CD14-positive monocyte (primary cell): ENCODE measurements at regions not wholly inside any gene's neighbourhood (a gene's known extent, or its start where the extent isn't known, plus 50 kb on each side); places are given as distances from the start of the nearest gene placed in this dataset.

ENCODE experiments used
- DNase-seq, 3 donors: peaks; one replicate each; pipeline ENCODE4 v3.0.0-alpha.2; 2011 to 2022
- H2AFZ ChIP-seq: 2 replicates; pipeline ENCODE4 v1.6.0; 2012; ENCODE audit warnings: mild to moderate bottlenecking, low read depth, low read length, inconsistent platforms; ENCODE audit not compliant: insufficient read depth, poor library complexity, severe bottlenecking
- H3K27ac ChIP-seq, 2 donors: 1 replicate in 1 of 2; 2 replicates in 1 of 2; pipeline ENCODE4 v1.5.1; 2012 to 2013; ENCODE audit warnings: low read length in 2 of 2, control low read depth in 1 of 2, inconsistent platforms in 1 of 2, low read depth in 1 of 2, mild to moderate bottlenecking in 1 of 2
- H3K27me3 ChIP-seq, 2 donors: one replicate each; pipeline versions ENCODE4 v1.6.0 to v1.6.1; 2011 to 2013; ENCODE audit warnings: low read length in 2 of 2; ENCODE audit not compliant: control insufficient read depth in 2 of 2, insufficient read depth in 2 of 2
- H3K36me3 ChIP-seq, 2 donors: replicated peaks in 1 of 2; 1 replicate in 1 of 2; 2 replicates in 1 of 2; pipeline versions ENCODE4 v1.5.1 to v1.6.1; 2012 to 2013; ENCODE audit warnings: low read length in 2 of 2, control low read depth in 1 of 2, inconsistent platforms in 1 of 2, mild to moderate bottlenecking in 1 of 2; ENCODE audit not compliant: insufficient read depth in 2 of 2, control insufficient read depth in 1 of 2
- H3K4me1 ChIP-seq, 2 donors: 1 replicate in 1 of 2; 2 replicates in 1 of 2; pipeline versions ENCODE4 v1.5.1 to v1.6.1; 2012 to 2013; ENCODE audit warnings: low read length in 2 of 2, control low read depth in 1 of 2, inconsistent platforms in 1 of 2, mild to moderate bottlenecking in 1 of 2, moderate library complexity in 1 of 2; ENCODE audit not compliant: insufficient read depth in 2 of 2, control insufficient read depth in 1 of 2
- H3K4me2 ChIP-seq: replicated peaks from 2 replicates; pipeline ENCODE3; 2012; ENCODE audit warnings: low read length, moderate library complexity, mild to moderate bottlenecking; ENCODE audit not compliant: poor library complexity, severe bottlenecking; ENCODE audit errors: extremely low read depth
- H3K4me3 ChIP-seq, 3 experiments: fragments of 200-600 bp in 1 of 3; sonication (generic) in 1 of 3; replicated peaks in 1 of 3; 1 replicate in 2 of 3; 2 replicates in 1 of 3; pipeline ENCODE4 v1.5.1; 2011 to 2013; ENCODE audit warnings: low read length in 3 of 3, mild to moderate bottlenecking in 3 of 3, control low read depth in 2 of 3, low read depth in 2 of 3, inconsistent platforms in 1 of 3, moderate library complexity in 1 of 3
- H3K79me2 ChIP-seq: 2 replicates; pipeline ENCODE4 v1.6.0; 2012; ENCODE audit warnings: mild to moderate bottlenecking, control low read depth, inconsistent platforms, low read length, moderate library complexity; ENCODE audit not compliant: insufficient read depth
- H3K9ac ChIP-seq: 2 replicates; pipeline ENCODE4 v1.6.0; 2017; ENCODE audit warnings: low read length, mild to moderate bottlenecking; ENCODE audit not compliant: insufficient read depth, poor library complexity, severe bottlenecking
- H3K9me3 ChIP-seq, 2 donors: replicated peaks in 1 of 2; 1 replicate in 1 of 2; 2 replicates in 1 of 2; pipeline versions ENCODE4 v1.5.1 to v1.6.1; 2012 to 2013; ENCODE audit warnings: low read length in 2 of 2, control low read depth in 1 of 2; ENCODE audit not compliant: control insufficient read depth in 1 of 2, insufficient read depth in 1 of 2
- H4K20me1 ChIP-seq: 2 replicates; pipeline ENCODE4 v1.6.0; 2012; ENCODE audit warnings: mild to moderate bottlenecking, low read length, control low read depth, moderate library complexity; ENCODE audit not compliant: insufficient read depth
- H3K27ac Mint-ChIP-seq, 7 donors: one replicate each; pipeline ENCODE4 v1.8.0; 2020; ENCODE audit warnings: mild to moderate bottlenecking in 7 of 7, mixed read lengths in 7 of 7, moderate library complexity in 6 of 7, inconsistent platforms in 2 of 7
- H3K27me3 Mint-ChIP-seq, 3 donors: one replicate each; pipeline ENCODE4 v1.8.0; 2021 to 2022; ENCODE audit warnings: low read depth in 3 of 3, mild to moderate bottlenecking in 3 of 3, mixed read lengths in 3 of 3, moderate library complexity in 3 of 3, inconsistent platforms in 1 of 3
- H3K36me3 Mint-ChIP-seq, 2 donors: one replicate each; pipeline ENCODE4 v1.8.0; 2020; ENCODE audit warnings: mixed read lengths in 2 of 2, inconsistent platforms in 1 of 2, mild to moderate bottlenecking in 1 of 2
- H3K4me1 Mint-ChIP-seq: one replicate; pipeline ENCODE4 v1.8.0; 2020; ENCODE audit warnings: mild to moderate bottlenecking, mixed read lengths
- H3K4me3 Mint-ChIP-seq, 2 donors: one replicate each; pipeline ENCODE4 v1.8.0; 2020; ENCODE audit warnings: mild to moderate bottlenecking in 2 of 2, mixed read lengths in 2 of 2, moderate library complexity in 1 of 2
- H3K9me3 Mint-ChIP-seq, 7 donors: one replicate each; pipeline ENCODE4 v1.8.0; 2020 to 2022; ENCODE audit warnings: mixed read lengths in 7 of 7, mild to moderate bottlenecking in 6 of 7, moderate library complexity in 6 of 7, inconsistent platforms in 2 of 7
- WGBS: methylation state at CpG from one replicate; pipeline ENCODE4 v1.1.5; 2013; ENCODE audit warnings: missing lambda C conversion rate; ENCODE audit not compliant: insufficient coverage; 5-methylcytosine and 5-hydroxymethylcytosine counted together
- intact Hi-C, 2 donors: fragments of 100-400 bp; cut with micrococcal nuclease; formaldehyde crosslinking; loops; one replicate each; pipeline versions ENCODE4 v1.15.0 to v1.15.1; 2023
- TF ChIP-seq, protein P1 (sequence below): fragments of 200-600 bp; IDR thresholded peaks from one replicate; pipeline ENCODE4 v1.8.0; 2022; ENCODE audit warnings: antibody characterized with exemption, mild to moderate bottlenecking

DNA sequence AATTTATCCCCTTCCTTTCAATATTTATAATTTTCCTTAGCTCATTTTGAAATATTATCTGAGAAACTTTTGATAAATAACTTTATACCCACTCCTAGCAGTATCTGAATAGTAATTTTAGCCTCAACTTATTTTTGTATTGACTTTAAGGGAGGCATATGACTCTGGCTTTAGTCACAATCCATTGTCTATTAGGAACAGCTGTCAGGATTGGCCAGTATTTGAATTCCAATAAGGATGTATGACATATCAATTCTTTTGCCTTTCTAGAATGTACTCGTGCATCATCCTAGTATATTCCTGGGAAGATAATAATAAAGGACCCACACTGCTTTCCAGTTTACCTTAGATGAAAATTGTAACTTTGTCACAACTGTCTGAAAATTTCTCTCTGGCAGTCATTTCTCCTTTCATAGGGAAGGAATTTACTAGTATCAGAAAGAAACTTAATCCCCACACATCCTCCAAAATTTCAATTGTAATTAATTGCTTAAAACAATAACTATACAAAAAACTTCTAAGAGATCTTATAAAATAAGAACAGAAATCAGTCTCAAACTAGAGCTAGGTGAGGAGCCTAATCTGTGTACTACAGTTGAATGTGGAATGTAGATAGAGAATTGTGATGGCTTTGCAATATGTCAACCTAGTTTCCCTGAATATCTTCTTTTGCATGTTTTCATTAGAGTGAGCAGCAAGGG is 121.0 kb upstream of the EPHA5 start:
- Histone ChIP-seq H3K36me3 (no peaks in the 10 kb centered on the region), H2AFZ (no peak overlapping the region), H3K27me3 (no peaks in the 10 kb centered on the region), H3K79me2 (no peaks in the 10 kb centered on the region), H3K4me3 (no peak overlapping the region), H3K27ac (no peak overlapping the region), H4K20me1 (no peaks in the 10 kb centered on the region), H3K9ac (no peak overlapping the region), H3K9me3 (no peaks in the 10 kb centered on the region), H3K4me2 (no peak overlapping the region), H3K4me1 (no peaks in the 10 kb centered on the region)
- TF ChIP-seq, protein P1, sequence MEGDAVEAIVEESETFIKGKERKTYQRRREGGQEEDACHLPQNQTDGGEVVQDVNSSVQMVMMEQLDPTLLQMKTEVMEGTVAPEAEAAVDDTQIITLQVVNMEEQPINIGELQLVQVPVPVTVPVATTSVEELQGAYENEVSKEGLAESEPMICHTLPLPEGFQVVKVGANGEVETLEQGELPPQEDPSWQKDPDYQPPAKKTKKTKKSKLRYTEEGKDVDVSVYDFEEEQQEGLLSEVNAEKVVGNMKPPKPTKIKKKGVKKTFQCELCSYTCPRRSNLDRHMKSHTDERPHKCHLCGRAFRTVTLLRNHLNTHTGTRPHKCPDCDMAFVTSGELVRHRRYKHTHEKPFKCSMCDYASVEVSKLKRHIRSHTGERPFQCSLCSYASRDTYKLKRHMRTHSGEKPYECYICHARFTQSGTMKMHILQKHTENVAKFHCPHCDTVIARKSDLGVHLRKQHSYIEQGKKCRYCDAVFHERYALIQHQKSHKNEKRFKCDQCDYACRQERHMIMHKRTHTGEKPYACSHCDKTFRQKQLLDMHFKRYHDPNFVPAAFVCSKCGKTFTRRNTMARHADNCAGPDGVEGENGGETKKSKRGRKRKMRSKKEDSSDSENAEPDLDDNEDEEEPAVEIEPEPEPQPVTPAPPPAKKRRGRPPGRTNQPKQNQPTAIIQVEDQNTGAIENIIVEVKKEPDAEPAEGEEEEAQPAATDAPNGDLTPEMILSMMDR: no peak
- no peak overlapping the region for H3K27ac Mint-ChIP-seq
- peaks cover 0 to 4% (median 0%) of the 10 kb centered on the region in 7 donors for H3K9me3 Mint-ChIP-seq
- H3K27me3 Mint-ChIP-seq: peaks cover 0 to 2% (median 0%) of the 10 kb centered on the region in 3 donors
- H3K4me1 Mint-ChIP-seq: no peaks in the 10 kb centered on the region
- DNase-seq: no peak
- WGBS: no CpG with 5 or more reads among the region's 1 CpG
- H3K36me3 Mint-ChIP-seq: no peaks in the 10 kb centered on the region
- no peak overlapping the region for H3K4me3 Mint-ChIP-seq
- intact Hi-C loops: no loop called here

DNA sequence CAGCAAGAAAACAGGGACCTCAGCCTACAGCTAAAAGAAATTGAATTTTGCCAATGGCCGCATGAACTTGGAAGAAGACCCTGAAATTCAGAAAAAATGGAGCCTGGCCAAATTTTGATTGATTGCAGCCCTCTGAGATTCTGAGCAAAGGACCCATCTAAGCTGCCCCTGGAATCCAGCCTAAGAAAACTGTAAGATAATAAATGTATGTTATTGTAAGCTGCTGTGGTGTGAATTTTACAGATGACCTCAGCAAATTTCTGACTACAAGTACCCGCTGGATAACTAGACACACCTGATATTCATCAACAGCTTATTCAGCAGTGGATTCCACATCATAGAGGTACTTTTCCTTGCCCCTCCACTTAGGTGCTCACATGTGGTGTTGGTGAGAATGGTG is 119.5 kb upstream of the EPHA5 start:
- Histone ChIP-seq H3K27me3 (no peaks in the 10 kb centered on the region), H3K9ac (no peak overlapping the region), H4K20me1 (no peaks in the 10 kb centered on the region), H3K4me2 (no peak overlapping the region), H3K36me3 (no peaks in the 10 kb centered on the region), H3K79me2 (no peaks in the 10 kb centered on the region), H3K27ac (no peak overlapping the region), H2AFZ (no peak overlapping the region), H3K4me1 (no peaks in the 10 kb centered on the region), H3K4me3 (no peak overlapping the region), H3K9me3 (no peaks in the 10 kb centered on the region)
- Mint-ChIP-seq H3K36me3 (no peaks in the 10 kb centered on the region), H3K9me3 (peaks cover 0 to 2% (median 0%) of the 10 kb centered on the region in 7 donors), H3K4me3 (no peak overlapping the region), H3K4me1 (no peaks in the 10 kb centered on the region), H3K27ac (no peak overlapping the region), H3K27me3 (no peaks in the 10 kb centered on the region)
- 75% methylated on average over 1 of the region's 2 CpGs for WGBS
- TF ChIP-seq, protein P1: no peak
- DNase-seq: no peak
- intact Hi-C loops: no loop called here
